Stimulated activated CD4-positive, alpha-beta T cell treated with anti-CD3 and anti-CD28 coated beads, Interleukin-15, amount 100 ng/mL, for 1 hour (primary cell): ENCODE measurements at regions not wholly inside any gene's neighbourhood (a gene's known extent, or its start where the extent isn't known, plus 50 kb on each side); places are given as distances from the start of the nearest gene placed in this dataset.
"Not testable (repeated sequence)": the region's sequence is repeated elsewhere in the genome, so short reads cannot be mapped to it uniquely, and the experiment has no call there.

Experiments
- DNase-seq, 2 donors: peaks; one replicate each; pipeline ENCODE4 v3.0.0-alpha.2; 2020; ENCODE audit warnings: low read depth in 1 of 2, low spot score in 1 of 2

DNA sequence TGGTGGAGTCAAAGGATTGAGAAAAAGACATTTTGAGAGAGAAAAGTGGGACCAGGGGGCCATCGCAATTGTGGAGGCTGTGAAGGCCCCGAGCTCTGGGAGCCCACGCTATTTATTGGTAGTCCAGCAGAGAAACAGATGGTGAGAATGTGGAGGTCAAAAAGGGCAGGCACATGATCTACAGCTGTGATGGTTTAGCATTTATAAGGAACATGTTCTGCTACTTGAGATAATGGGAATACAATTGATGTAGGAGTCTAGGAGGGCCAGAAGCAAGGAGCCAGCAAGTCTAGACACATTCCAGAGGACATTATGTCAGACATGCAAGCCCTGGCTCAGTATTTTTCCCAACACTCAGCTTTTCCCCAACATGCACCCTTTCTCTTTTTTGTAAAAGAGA is 283.4 kb upstream of the MTPN start:
- DNase-seq, result not testable (repeated sequence)

GRCh38 chr7:136259074-136259473 is 281.9 kb upstream of the MTPN start:
- DNase-seq, result no peak

DNA sequence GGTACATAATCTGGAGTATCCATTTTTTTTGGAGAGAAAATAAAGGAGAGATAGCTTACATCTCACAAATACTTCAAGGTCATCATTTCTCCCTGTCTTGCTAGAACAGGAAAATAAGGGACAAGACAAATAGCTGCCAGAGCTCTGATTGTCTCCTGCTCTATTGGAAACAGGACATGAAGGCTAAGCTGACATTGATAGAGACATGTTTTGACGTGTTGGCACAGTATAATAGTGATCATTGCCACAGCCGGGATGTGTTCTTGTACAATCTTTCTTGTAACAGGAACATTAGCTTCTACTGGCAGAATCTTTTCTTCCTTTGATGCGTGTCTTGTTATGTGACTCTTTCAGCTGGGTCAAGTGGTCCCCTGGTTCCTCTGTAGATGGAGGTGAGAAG is 279.3 kb upstream of the MTPN start:
- DNase-seq, result no peak

GRCh38 chr7:136254148-136254547 is 277.0 kb upstream of the MTPN start:
- DNase-seq, result no peak

DNA sequence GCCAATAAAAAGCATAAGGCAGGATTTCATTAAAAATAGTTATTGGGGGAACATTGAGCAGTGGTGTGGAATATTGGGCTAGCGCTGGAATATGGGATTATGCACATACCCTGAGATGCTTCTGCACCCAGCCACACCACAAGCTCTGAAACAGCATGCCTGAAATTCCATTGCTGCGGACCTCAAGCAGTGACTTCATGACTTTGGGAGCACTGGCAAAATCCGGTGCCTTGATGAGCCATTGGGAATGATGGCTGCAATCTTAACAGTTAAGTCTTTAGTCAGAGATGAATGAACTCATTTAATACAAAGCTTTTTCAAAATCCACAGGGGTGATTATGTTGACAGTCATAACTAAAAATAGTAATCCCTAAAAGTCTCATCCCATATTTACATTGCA is 274.7 kb upstream of the MTPN start:
- DNase-seq, result no peak

- DNase-seq, result no peak
Observed at GRCh38 chr7:136247211-136247610, 270.1 kb upstream of the MTPN start.

DNA sequence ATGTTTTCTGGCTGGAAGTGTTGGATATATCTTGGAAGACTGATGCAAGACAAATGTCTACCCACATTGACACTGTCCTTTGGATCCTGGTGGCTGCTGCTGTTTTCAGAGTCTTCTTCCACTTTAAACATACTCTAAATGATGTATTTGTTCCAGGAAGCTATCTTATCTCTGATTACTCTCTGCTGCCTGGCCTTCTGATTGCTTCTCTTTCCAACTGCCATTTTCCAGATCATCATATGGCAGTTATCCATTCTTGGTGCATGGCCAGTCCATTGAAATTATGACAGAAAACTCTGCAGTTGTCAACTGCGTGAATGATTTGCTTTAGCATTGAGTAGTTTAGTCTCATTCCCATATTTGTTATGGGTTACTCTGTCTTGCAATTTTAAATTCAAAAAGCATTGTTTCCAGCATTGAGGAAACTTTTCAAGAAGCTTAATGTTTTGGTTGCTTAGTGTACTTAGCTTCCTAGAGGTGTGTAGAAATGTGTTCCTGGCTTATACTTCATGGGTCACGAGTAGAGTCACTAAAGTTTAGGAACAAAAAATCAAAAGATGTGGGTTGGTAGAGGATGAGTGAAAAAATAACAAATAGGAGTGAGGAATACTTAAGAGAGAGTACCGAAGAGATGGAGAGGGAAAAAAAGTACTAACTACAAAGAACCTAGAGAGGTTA is 268.3 kb upstream of the MTPN start:
- DNase-seq, result no peak

- no peak for DNase-seq
Observed at GRCh38 chr7:136234040-136234439, 256.9 kb upstream of the MTPN start.

DNA sequence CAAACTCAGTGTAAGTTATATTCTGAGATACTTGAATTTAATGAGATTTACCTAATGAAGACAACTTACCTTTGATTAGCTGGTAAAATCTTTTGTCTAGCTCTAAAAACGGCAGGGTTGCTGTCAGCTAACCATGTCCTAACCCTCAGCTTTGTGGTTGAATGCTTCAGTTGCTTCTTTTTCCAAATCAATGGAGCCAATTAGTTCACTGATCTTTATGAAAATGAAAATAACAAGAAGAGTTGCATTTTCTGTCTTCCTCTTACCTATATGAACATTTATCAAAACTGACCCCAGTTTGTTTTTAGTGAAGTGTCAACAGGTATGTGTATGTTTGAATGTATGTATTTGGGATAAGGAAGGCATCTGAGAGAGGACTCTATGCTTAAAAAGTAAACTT is 253.1 kb upstream of the MTPN start:
- DNase-seq, result no peak

- DNase-seq, result no peak
Observed at GRCh38 chr7:136229790-136230189, 252.6 kb upstream of the MTPN start.

- no peak for DNase-seq
Observed at GRCh38 chr7:136228171-136228570, 251.0 kb upstream of the MTPN start.

DNA sequence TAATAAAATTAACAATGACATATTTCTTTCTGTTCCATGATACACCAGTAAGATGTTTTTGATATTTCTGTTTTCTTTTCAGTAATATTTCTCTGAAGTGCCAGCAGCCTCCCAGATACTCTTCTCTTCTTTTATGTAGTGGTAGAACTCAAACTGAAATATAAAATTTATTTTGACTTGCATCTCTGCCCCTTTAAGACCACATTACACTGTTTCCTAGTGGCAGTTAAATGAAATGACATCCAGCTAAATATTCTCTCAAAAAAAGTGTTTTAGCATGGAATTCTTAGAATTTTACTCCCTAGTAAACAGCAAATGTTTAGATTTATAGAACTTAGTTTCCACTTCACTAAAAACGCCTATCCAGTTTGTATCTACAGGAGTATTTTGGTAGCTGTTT is 237.2 kb upstream of the MTPN start:
- DNase-seq, result no peak

DNA sequence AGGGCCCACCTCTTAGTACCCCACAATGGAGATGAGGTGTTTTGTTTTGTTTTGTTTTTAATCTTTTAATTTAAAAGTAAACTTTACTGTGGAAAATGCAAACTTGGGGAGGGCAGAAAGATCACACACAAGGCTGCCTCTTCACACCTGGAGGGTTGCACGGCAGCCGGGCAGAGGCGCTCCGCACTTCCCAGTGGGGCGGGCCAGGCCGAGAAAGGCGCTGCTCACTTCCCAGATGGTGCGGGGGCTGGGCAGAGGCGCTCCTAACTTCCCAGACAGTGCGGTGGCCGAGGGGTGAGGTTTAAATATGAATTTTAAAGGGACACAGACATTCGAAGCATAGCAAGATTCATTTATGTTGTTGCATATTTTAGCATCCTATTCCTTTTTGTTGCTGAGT is 235.9 kb upstream of the MTPN start:
- no peak for DNase-seq

DNA sequence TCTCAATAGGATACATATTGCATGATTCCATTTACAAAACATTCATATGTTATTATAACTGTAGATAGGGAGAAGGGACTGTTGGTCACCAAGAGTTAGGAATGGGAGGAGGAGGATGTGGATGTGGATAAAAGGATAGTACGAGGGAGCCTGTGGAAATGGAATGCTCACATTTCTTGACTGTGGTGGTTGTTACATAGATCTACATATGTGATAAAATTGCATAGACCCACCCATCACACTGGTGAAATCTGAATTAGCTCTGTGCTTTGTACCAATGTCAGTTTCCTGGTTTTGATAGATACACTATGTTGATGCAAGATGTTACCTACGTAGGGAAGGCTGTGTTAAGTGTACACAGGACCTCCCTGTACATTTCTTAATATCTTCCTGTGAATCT is 233.5 kb upstream of the MTPN start:
- no peak for DNase-seq

DNA sequence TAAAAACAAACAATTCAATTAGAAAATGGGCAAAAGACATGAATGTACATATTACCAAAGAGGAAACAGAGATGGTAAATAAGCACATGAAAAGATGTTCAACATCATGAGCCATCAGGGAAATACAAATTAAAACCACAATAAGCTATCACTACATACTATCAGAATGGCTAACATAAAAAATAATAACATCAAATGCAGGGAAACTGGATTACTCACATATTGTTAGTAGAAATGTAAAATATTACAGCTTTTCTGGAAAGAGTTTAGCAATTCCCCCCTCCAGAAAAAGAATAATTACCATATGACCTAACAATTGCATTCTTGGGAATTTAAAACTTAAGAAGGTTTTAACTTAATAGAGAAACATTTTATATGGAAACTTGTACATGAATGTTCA is 232.9 kb upstream of the MTPN start:
- DNase-seq, result no peak

GRCh38 chr7:136205956-136206355 is 228.8 kb upstream of the MTPN start:
- no peak for DNase-seq

DNA sequence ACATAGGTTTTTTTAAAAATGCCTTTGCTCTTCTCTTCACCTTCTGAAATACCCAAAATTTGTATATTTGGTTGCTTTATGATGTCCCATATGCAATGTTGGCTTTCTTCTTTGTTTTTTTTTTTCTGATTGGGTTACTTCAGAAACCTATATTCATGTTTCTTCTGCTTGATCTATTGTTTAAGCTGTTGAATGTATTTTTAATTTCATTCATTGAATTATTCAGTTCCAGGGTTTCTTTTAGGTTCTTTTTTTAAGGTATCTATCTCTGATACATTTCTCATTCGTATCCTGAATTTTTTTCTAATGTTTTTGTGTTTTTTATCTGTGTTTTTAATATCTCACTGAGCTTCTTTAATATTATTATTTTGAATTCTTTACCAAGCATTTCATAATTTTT is 221.0 kb upstream of the MTPN start:
- no peak for DNase-seq

DNA sequence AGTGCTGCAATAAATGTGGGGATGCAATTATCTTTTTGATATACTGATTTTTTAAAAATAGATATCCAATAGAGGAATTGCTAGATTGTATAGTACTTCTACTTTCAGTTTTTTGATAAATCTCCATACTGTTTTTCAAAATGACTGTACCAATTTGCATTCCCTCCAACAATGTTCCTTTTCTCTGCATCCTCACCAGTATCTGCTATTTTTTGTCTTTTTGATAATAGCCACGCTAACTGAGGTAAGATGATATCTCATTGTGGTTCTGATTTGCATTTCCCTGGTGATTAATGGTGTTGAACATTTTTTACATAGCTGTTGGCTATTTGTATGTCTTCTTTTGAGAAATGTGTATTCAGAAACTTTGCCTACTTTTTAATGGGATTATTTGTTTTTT is 217.7 kb upstream of the MTPN start:
- no peak for DNase-seq

DNA sequence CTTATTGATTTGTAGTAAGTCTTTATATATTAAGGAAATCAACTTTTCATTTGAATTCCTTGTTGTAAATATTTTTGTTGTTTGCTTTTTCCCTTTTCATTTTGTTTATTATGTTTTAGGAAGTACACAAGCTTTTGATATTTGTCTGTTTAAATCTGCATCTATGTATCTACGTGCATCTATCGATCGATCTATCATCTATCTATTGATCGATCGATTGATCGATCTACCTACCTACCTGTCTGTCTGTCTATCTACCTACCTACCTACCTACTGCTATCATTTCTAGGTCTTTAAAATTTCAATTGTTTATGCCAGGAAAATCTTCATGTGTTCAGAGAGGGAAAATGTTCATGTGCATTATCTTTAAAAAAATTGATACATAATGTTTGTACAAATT is 216.8 kb upstream of the MTPN start:
- no peak for DNase-seq

DNA sequence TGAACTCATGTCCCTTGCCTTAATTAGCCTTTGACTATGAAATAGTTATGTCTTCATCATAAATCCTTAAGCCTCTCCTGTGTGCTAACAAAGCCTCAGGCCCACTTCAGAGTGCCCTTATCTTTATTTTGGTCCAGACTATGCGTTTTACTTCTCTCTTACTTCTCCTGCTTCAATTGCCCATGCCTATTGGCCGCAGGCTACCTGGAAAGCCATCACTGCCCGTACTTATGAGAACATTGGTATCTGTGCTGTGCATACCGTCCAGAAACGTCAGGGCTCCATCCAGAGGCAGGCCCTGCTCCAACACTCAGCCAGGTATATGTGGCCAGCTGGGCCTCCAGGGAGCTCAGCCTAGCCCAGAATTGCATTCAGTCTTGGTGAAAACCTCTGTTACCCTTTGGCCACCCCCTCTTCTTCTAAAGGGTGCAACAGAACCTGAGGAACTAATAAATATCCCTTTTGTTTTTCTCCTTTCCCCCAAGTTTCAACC is 212.4 kb upstream of the MTPN start:
- DNase-seq, result no peak

- no peak for DNase-seq
Observed at GRCh38 chr7:136186281-136186680, 209.1 kb upstream of the MTPN start.

GRCh38 chr7:136184719-136185118 is 207.6 kb upstream of the MTPN start:
- no peak for DNase-seq

GRCh38 chr7:136183981-136184380 is 206.8 kb upstream of the MTPN start:
- no peak for DNase-seq

DNA sequence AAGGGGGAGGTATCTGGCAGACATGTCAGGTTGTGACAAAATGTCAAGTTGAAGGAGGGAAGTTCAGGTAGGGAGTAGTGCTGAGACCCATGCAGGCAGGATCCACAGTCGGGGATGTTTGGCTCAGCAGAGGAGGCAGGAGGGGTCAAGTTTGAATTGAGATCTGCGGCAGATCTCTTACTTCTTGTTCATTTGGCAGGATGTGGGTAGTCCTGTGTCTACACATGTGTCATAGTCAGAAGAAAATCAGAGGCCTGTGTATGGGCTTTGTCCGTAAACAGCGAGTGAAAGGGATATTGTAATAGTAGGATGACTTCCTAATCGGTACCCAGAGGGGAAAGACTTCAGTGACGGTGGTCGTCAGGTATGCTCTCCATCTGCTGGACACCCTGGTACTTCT is 203.8 kb upstream of the MTPN start:
- no peak for DNase-seq
